Hepatic stellate cell (primary cell): ENCODE measurements at regions not wholly inside any gene's neighbourhood (a gene's known extent, or its start where the extent isn't known, plus 50 kb on each side); places are given as distances from the start of the nearest gene placed in this dataset.

Experiments
- DNase-seq: peaks from one replicate; pipeline ENCODE4 v3.0.0; 2011; ENCODE audit warnings: low spot score

DNA sequence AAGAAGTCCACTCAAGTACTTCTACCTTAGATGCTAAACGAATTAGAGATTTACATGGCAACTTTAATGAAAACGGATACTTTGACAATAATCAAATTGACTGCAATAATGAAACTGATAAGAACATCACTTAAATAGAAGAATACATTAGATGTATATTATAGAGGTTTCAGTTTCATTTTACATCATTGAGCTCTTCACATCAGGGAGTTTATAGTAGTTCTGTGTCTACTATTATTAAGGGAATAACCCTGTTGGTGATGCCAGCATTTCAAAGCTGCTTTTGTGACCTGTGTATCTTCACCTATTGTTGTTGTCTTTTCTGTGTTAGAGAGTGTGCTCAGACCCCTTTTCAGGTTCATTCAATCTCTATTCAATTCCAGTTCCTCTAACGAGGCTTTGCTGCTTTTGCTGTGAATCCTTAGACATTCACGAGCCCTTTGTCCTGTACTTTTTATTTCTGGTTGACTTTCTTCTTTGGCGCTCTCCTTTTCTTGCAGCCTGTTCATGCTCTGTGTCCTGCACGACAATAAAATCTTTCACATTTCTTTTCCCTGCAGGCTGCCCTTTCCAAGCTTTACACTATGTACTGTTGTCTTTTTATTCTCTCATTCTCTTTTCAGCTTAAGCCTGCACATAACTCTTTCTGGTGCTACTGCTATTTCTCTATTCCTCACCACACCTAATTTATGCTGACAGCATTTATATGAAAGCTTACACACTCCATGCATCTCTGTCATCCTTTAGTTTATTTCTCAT lies 232.1 kb downstream of the CPE start:
- no peak for DNase-seq

DNA sequence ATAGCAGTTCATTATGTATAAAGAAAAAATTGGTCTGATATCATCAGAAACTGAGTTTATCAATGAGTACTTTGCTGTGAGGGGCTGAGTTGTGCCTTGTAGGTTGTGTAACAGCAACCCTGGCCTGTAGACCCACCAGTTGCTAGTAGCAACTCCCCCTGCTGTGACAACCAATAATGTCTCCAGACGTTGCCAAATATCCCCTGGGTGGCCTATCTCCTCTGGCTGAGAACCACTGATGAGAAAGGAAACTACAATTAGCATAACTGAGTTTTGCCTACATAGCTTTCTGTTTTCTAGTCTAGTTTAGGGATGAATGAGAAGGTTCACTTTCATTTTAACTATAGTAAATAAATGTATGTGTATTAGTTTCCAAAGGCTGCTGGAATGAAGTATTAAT lies 234.1 kb downstream of the CPE start:
- no peak for DNase-seq

DNA sequence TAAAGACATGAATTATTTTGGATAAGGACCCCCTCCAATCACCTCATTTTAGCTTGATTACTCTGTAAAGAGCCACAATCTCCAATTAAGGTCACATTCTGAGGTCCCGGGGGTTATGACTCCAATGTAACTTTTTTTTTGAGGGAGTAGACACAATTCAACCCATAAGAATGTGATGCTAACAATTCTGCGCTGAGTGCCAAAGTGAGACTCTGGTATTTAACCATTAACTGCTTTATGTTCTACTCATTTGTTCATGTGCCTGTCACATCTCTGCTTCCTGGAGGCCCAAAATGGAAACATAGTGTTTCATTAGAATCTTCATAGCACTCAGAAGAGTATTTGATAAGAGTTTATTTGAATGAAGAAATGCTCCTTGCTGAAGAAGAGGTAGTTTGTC lies 234.8 kb downstream of the CPE start:
- no peak for DNase-seq

DNA sequence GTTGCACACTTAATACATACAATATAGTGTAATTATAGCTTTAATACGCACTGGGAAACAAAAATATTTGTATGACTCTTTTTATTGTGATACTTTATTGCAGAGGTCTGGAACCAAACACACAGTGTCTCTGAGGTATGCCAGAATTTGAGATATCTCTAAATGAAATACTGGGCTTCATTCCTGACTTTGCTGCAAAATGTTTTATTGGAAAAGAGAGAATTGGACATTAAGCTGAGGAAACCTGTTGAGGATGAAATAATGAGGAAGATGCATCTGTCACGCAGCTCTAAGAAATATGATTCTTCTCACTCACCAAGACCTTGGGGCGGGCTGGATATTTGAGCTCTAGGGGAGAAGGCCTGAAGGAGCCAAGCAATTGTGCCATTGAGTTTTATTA lies 242.1 kb downstream of the CPE start:
- DNase-seq, result no peak

DNA sequence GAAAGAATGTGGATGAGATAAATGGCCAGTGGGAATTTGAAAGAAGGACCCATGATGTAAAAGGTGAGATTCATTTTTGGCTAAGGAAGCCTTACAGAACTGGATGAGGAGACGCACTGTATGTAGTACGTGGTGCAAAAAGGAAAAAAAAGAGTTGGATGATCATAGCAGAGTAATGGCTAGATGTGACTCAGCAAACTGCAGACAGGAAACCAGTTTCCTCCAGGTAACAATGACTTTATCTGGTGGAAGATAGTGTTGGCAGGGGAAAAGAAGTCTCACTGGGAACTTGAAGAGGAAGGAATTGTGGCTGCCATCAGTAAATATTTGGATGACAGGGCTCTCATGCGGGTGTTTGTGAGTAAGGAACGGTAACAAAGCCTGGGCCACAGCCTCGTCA lies 243.2 kb downstream of the CPE start:
- no peak for DNase-seq

DNA sequence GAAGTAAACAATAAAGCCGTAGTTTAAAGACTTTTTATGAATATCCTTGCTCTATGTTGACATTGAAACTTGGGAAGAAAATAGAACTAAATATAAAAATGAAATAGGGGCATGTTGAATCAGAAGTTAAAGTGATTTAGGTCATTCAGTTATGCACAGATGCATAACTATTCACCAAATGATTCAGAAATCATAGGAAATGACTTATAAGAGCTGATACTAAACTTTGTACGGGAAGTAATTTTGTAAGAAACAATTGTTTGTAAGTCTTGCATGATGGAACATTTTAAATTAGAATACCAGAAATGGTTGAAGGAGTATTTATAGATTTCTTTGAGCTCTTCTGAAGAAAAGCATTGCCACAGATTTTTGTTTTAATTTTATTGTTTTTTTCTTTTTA lies 246.5 kb downstream of the CPE start:
- no peak for DNase-seq

DNA sequence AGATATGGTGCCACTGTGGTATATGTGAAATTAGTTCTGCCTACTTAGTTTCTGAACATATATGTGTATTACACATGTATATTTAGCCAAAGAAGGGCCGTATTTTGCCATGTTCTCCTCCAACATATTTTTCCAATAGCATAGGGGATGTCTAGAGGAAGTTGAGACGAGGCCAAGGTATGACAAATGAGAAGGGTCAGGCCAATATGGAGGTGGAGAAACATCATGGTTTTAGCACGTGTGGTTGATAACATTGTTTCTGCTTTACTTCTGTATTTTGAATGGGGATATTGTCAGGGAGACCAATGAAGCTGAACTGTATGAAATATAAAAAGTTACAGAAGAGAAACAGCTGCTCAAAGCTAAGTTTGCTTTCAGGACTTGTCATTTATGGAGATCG lies 246.7 kb upstream of the TLL1 start:
- no peak for DNase-seq

DNA sequence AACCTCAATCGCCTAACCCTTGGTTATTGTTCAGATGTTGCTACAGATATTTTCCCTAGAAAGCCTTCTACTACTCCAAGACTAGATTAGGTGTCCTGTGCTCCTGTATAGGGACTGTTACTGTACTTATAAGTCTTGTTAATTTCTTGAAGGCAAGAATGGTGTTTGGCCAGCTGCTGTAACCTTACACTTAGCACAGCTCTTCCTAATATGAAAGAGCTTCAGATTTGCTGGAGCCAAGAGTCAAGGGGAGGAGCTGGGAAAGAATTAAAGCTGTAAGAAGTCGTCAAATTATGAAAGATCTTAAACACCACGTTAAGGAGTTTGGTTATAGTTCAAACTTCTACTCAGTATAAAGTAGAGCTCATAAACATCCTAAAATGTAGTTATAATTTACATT lies 245.9 kb upstream of the TLL1 start:
- no peak for DNase-seq

DNA sequence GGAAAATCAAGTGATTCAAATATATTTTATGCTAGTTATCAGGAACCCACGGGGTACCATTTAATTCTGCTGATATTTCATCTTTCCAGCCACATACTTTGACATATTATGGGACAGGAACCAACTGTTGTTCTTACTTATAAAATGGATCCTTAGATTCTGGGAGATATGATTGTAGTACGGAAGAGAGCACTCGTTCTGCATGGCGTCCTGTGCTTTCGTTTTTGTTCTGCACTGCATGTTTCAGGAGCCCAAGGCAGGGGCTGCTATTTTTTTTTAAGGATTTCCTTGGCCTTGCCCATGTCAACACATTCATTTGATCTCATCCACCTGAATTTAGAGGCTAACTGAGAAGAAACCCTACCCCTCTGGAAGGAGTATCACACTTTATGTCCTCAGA lies 245.5 kb upstream of the TLL1 start:
- no peak for DNase-seq

DNA sequence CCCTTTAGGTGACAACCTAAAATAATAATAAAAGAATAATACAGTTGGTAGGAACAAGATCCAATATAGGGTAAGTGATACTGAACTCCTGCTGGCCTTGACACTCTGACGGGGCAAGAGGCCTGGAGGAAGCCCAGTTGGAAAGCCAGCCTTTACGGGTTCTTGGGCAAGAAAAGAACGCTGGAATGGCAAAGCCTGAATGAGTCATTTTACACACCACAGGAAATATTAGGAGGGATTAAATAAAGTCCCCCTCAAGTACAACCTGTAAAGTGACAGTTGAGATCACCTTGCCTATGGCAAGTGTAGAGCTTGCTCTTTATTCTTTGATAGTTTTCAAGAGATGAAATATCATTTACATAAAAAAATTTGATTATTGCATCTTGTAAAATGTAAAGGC lies 244.5 kb upstream of the TLL1 start:
- DNase-seq, result no peak

DNA sequence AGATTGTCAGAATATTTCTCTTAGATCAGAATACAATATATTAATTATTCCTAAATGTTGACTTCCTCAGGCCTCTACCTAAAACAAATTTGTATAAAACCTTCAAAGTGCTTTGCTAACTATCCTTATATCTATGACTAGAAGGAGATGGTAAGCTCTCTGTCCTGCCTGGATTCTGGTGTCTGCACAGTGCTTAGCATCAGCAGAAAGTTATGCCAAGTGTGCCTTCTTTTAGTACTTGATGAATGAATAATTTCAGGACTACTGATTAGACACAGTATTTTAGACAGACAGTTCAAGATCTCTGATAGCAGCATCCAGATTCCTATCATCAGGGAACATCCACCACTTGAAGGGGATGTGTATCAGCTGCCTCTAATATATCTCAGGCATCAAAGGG lies 242.4 kb upstream of the TLL1 start:
- DNase-seq, result no peak

DNA sequence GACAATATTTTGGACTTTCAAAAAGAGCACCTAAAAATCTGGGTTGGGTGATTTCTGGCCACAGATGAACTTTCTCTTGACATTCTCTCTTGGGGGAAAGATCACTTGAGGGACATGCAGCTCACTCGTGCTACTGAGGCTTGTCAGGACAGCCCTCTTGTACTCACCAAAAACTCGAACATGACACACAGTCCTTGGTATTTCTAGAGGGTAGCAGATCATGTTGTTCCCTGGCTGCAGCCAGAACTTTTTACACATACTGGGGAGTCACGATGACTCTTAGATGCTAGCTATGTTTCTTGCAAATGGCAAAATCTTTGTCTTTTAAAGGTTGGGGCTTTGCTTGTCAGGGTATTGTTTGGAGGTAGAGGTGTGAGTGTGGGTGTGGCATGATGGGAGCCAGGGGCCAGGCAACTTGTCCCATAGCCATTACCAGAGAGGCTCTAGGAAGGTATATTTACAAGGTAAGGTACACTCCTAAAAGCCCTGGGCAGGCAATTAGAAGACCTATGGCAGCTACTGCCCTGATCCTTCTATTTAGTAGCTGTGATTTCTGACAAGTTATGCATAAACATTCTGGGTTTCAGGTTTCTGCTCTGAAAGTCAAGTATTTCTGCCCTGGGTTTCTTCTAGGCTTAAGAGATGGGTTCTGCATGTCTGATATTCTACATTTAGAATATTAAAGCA lies 241.7 kb upstream of the TLL1 start:
- no peak for DNase-seq

DNA sequence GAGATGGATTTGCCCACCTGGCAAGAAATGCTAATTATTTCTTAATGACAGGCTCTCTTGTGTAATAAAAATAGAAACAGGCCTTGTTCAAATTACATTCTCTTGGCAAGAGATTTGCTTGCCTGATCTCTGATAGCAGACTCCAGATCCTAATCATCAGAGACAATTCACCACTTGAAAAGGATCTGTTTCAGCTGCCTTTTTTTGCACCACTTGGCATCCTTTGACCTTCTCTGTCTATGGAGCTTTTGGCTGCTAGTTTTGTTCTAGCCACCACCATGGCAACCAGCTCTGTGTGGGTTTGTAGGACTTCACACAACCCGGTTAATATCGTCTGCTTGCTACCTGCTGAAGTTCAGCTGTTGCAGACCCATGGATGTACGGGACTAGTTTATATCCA lies 241.1 kb upstream of the TLL1 start:
- DNase-seq, result no peak

DNA sequence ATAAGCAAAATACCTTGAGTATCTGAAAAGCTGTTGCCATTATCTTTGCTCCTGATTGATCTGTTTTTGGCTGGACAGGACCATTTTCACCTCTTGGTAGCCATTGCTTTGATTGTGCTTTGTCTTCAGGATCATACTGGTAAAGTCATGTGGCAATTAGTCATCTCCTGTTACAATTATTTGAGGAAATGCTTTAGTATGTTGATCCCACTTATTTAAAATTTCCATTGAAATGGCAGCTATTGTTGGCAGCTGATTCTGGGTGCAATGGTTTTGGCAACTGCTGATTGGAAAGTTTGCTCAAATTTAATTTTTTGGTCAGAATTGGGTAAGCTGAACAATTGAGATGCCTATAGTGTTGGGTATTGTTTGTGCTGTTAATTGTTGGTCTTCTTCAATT lies 238.3 kb upstream of the TLL1 start:
- DNase-seq, result no peak

DNA sequence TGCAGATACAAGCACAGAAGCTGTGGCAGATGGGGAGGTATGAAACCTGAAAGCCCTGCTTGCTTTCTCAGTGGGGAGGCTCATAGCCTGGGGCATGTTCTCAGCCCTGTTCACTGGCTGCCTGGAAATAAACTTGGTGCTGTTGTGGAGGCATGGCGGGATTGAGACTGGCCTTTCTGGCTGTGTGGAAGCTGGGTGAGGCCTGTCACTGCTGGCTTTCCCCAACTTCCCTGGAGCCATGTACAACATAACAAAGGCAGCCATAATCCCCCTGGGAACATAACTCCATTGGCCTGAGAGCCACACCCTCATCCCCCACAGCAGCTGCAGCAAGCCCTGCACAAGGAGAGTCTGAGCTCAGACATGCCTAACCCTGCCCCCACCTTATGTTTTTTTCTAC lies 237.7 kb upstream of the TLL1 start:
- DNase-seq, result no peak

DNA sequence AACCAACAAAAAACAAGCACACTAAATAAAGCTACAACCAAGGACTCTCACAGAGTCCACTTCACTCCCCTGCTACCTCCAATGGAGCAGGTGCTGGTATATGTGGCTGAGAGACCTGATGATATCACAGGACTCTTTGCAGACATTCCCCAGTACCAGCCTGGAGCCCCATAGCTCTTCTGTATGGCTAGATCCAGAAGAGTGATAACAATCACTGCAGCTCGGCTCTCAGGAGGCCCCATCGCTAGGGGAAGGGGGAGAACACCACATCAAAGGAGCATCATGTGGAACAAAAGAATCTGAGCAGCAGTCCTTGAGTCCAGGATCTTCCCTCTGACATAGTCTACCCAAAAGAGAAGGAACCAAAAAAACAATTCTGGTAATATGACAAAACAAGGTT lies 237.1 kb upstream of the TLL1 start:
- no peak for DNase-seq

DNA sequence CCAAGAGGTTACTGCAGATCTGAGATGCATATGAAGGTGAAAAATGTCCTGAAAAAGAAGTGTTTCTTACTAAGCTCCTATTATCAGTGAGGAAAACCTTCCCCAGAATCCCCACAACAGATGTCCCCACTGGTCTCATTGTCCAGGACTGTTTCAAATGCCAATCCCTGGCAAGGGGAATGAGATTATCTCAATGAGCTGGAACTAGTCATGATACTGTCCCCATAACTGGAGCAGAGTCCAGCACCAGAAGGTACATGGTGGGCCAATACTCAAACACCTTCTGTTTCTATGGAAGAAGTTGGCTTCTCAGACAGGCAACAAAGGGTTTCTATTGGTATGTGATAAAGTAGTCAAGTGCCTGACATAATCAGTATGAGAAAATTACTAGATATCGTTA lies 221.1 kb upstream of the TLL1 start:
- DNase-seq, result no peak

DNA sequence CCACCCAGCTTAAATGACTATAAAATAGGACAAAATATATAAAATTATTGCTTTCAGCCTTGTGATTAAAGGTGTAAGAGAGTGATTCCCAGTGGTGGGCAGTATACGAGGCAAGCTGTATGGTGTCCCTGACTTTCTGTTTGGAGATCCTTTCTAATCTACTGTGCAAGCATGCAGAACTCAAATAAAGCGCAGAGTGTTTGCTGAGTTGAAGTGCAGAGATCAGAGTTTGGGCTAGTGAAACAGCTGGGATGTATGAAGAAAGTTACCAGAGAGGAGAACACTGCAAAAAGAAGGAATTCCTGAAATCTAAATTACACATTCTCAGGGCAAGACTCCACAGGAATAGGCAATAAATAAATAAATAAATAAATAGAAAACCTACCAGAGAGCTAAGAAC lies 218.5 kb upstream of the TLL1 start:
- no peak for DNase-seq

DNA sequence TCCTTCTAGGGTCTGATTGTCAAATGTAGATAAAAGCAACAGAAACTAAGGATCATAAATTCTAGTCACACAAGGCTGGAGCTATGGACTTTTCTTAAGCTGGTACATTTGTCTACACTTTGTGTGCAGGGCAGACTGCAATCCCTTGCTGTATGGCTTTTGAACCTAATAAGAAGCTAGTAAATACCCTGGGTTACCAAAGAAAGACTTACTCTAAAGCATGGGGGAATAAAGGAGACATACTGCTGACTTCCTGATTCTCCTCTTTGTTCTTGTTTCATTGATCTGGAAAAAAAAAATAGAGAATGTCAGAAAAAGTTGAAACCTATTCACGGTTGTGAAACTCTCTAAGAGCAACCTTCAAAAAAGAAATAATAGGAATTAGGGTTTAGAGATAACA lies 216.6 kb upstream of the TLL1 start:
- DNase-seq, result no peak

DNA sequence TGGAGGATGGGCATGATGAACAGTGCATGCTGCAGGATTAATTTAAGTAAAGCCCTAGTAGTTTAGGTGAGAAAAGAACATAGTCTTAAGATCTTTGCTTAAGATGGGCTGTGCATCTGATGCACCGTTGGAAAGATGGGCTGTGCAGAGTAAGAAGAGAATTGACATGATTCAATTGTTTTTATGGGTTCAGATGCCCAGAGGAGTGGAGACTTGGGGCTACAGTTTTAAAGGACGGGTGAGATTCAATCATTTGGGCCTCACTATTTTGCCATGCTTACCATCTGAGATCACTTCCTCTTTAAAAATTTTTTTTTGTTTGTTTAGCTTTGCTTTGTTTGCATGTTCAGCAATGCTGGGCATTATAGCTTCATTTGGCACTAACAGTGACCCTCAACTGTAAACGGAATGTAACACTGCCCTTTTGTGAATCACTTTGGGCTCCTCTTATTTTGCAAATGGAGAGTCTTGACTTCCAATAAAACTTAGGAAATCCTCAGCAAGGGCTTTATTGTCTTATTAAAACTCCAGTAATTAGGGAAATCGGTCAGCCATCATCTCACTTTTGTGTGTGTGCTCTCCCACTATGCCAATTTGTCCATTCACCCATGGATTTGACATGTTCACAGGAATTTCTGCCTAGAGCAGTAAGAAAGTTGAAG lies 216.1 kb upstream of the TLL1 start:
- DNase-seq, result no peak

DNA sequence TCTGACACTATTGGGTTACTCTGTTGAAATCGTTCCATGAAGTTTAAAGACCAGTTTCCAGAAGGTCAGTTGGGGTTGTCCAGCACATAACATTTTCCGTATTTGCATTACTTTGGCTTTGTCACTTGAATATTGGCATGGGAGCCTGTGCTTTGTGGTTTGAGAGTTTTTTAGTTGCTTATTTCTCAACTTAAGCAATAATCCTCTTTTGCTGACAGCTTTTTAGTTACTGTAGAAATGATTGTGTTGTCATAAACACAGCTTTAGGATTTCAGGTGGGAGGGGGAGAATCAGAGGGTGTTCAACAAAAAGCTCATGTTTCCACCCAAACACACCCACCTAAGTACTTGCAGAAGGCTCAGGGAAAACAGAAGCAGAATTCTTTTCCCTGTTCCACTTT lies 210.7 kb upstream of the TLL1 start:
- DNase-seq, result no peak

DNA sequence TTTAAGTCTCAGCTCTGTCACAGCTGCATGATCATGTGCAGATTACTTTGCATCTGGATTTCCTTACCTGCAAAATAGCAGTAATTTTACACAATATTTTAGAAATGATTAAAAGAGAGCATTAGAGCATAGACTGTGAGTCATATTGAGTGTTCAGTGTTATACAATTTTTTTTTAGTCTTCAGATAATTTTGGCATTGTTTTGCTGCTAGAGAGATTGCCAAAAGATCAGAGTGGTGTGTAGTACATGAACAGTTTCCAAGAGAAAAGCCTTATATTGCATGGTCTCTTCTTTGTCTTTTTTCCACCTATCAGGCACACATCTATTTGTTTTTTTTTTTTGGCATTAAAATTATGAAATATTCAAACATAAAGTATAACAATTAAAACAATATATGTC lies 209.6 kb upstream of the TLL1 start:
- no peak for DNase-seq

DNA sequence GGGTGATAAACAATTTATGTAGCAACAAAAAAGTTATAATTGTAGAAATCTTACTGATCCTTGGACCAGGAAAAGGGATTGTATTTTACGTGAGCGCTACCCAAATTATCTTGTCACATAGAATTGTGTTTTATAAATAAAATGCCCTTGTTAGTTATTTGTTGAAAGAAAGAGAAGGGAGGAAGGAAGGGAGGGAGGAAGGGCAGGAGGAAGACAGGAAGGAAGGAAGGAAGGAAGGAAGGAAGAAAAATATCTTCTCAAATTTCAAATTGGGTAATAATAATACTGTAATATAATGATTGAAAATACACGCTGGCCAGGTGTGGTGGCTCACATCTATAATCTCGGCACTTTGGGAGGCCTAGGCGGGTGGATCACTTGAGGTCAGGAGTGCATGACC lies 206.2 kb upstream of the TLL1 start:
- no peak for DNase-seq

DNA sequence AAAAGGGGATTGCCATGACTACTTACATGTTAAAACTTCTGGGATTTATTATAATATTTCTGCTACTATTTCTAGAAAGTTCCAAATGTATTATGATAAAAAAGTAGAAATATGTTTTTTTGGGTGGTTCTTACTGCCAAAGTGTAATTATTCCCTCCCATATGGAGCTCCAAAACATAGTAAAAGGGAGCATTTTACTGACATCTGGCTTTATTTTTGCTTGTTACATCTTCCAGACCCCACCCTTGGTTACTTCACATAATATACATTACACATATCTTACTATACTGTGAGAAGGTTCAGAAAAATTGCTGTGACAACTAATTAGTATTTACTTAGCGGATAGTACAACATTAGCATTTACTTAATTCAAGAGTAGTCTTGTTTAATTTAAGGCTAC lies 205.1 kb upstream of the TLL1 start:
- DNase-seq, result no peak
